ENCODE measurements at regions not wholly inside any gene's neighbourhood (a gene's known extent, or its start where the extent isn't known, plus 50 kb on each side); places are given as distances from the start of the nearest gene placed in this dataset.

- Histone ChIP-seq H3K27ac (no peak overlapping the region), H3K4me1 (peaks cover 7% of the 10 kb centered on the region)
- WGBS, 2 donors = 74 to 96% methylated on average over 5 of the region's 5 CpGs
These were observed 191.9 kb upstream of the LRIG1 start for GRCh38 chr3:66692766-66693150.

GRCh38 chr3:66693461-66694031 is 192.7 kb upstream of the LRIG1 start:
- 23 to 26% methylated on average over 10 of the region's 10 CpGs for WGBS, 2 donors
- TF ChIP-seq POLR2A (IDR thresholded peaks at IDR 0.05) = no peak
- no peak for TF ChIP-seq CTCF (IDR thresholded peaks at IDR 0.05)
- Histone ChIP-seq H3K4me1 (peaks cover 7% of the 10 kb centered on the region), H3K27me3 (no peaks in the 10 kb centered on the region), H3K4me3 (no peak overlapping the region), H3K27ac (no peak overlapping the region), H3K9me3 (no peaks in the 10 kb centered on the region), H3K36me3 (replicated peaks in 1 of 2; ENCODE audit: insufficient read depth in 1 of 2, low read depth in 2 of 2) (no peaks in the 10 kb centered on the region)
- peak; percentile 53 to 79 (median 64) for DNase-seq
- intact Hi-C loops (cut with DNase I) = no loop called here
- ATAC-seq = peak; percentile 47

More at GRCh38 chr3:66692766-66693150, 191.9 kb upstream of the LRIG1 start:
- Histone ChIP-seq H3K9me3 (no peaks in the 10 kb centered on the region), H3K27me3 (no peaks in the 10 kb centered on the region), H3K4me3 (no peak overlapping the region), H3K36me3 (replicated peaks in 1 of 2; ENCODE audit: insufficient read depth in 1 of 2, low read depth in 2 of 2) (no peaks in the 10 kb centered on the region)
- TF ChIP-seq POLR2A (IDR thresholded peaks at IDR 0.05) = no peak
- no peak for TF ChIP-seq CTCF (IDR thresholded peaks at IDR 0.05)
- ATAC-seq = no peak
- intact Hi-C loops (cut with DNase I) = no loop called here
- no peak for DNase-seq

- Histone ChIP-seq H3K27me3 (no peaks in the 10 kb centered on the region), H3K4me1 (no peaks in the 10 kb centered on the region), H3K9me3 (no peaks in the 10 kb centered on the region), H3K4me3 (no peak overlapping the region), H3K36me3 (replicated peaks in 1 of 2; ENCODE audit: insufficient read depth in 1 of 2, low read depth in 2 of 2) (no peaks in the 10 kb centered on the region), H3K27ac (no peak overlapping the region)
- DNase-seq (no peak), ATAC-seq (no peak)
- no peak for TF ChIP-seq POLR2A (IDR thresholded peaks at IDR 0.05)
- TF ChIP-seq CTCF (IDR thresholded peaks at IDR 0.05) = no peak
- 83 to 90% methylated on average over 3 of the region's 3 CpGs for WGBS, 2 donors
- intact Hi-C loops (cut with DNase I) = no loop called here
These were observed 201.3 kb upstream of the LRIG1 start for GRCh38 chr3:66702126-66702525.

- 96 to 98% methylated on average over 2 of the region's 2 CpGs for WGBS, 2 donors
- Histone ChIP-seq H3K9me3 (no peaks in the 10 kb centered on the region), H3K36me3 (replicated peaks in 1 of 2; ENCODE audit: insufficient read depth in 1 of 2, low read depth in 2 of 2) (no peaks in the 10 kb centered on the region), H3K4me3 (no peak overlapping the region), H3K27ac (no peak overlapping the region), H3K4me1 (no peaks in the 10 kb centered on the region), H3K27me3 (no peaks in the 10 kb centered on the region)
- ATAC-seq = no peak
- TF ChIP-seq CTCF (IDR thresholded peaks at IDR 0.05) = no peak
- TF ChIP-seq POLR2A (IDR thresholded peaks at IDR 0.05) = no peak
- DNase-seq = no peak
- intact Hi-C loops (cut with DNase I) = no loop called here
These were observed 202.7 kb upstream of the LRIG1 start for GRCh38 chr3:66703501-66703900.

GRCh38 chr3:66705076-66705475 is 204.3 kb upstream of the LRIG1 start:
- intact Hi-C loops (cut with DNase I) = no loop called here
- ATAC-seq = no peak
- no peak for TF ChIP-seq POLR2A (IDR thresholded peaks at IDR 0.05)
- TF ChIP-seq CTCF (IDR thresholded peaks at IDR 0.05) = no peak

More at GRCh38 chr3:66705076-66705475, 204.3 kb upstream of the LRIG1 start:
- Histone ChIP-seq H3K4me3 (no peak overlapping the region), H3K27ac (no peak overlapping the region), H3K36me3 (replicated peaks in 1 of 2; ENCODE audit: insufficient read depth in 1 of 2, low read depth in 2 of 2) (no peaks in the 10 kb centered on the region), H3K9me3 (no peaks in the 10 kb centered on the region), H3K4me1 (no peaks in the 10 kb centered on the region), H3K27me3 (no peaks in the 10 kb centered on the region)
- 81 to 84% methylated on average over 2 of the region's 2 CpGs for WGBS, 2 donors
- no peak for DNase-seq
